Thoracic aorta (tissue), 2 donors: ENCODE measurements at regions not wholly inside any gene's neighbourhood (a gene's known extent, or its start where the extent isn't known, plus 50 kb on each side); places are given as distances from the start of the nearest gene placed in this dataset.

Experiments
- ATAC-seq: fragments of 150-250 bp; one replicate; pipeline ENCODE4 v1.8.0; 2017; ENCODE audit warnings: low read depth; ENCODE audit not compliant: insufficient number of reproducible peaks, low FRiP score
- DNase-seq: peaks from one replicate; pipeline ENCODE4 v3.0.0-alpha.2; 2020; ENCODE audit warnings: low spot score
- H3K27ac ChIP-seq, 2 donors: fragments of 200-600 bp; sonication (generic); 1 replicate in 1 of 2; 2 replicates in 1 of 2; pipeline ENCODE4 v1.5.1; 2016; ENCODE audit warnings: mild to moderate bottlenecking in 2 of 2, moderate library complexity in 2 of 2
- H3K27me3 ChIP-seq: fragments of 200-600 bp; sonication (generic); replicated peaks from 2 replicates; pipeline ENCODE4 v1.6.0; 2016; ENCODE audit warnings: mild to moderate bottlenecking; ENCODE audit not compliant: insufficient read depth
- H3K36me3 ChIP-seq: fragments of 200-600 bp; sonication (generic); one replicate; pipeline ENCODE4 v1.5.1; 2016
- H3K4me1 ChIP-seq, 2 donors: fragments of 200-600 bp; sonication (generic); 1 replicate in 1 of 2; 2 replicates in 1 of 2; pipeline versions ENCODE4 v1.5.1 to v1.6.0; 2016; ENCODE audit warnings: low read depth in 2 of 2, mild to moderate bottlenecking in 1 of 2; ENCODE audit not compliant: control insufficient read depth in 1 of 2
- H3K4me3 ChIP-seq: fragments of 200-600 bp; sonication (generic); 2 replicates; pipeline ENCODE4 v1.5.1; 2016; ENCODE audit warnings: mild to moderate bottlenecking
- H3K9me3 ChIP-seq: fragments of 200-600 bp; sonication (generic); 2 replicates; pipeline ENCODE4 v1.5.1; 2016
- TF ChIP-seq, protein P1 (sequence below): fragments of 200-600 bp; sonication (generic); IDR thresholded peaks from one replicate; pipeline ENCODE4 v1.5.1; 2019; ENCODE audit warnings: antibody characterized with exemption

GRCh38 chr2:100739735-100740432 lies 80.1 kb upstream of the NPAS2 start:
- Histone ChIP-seq H3K27ac (no peak overlapping the region), H3K27me3 (no peaks in the 10 kb centered on the region), H3K4me1 (peaks cover 4 to 17% of the 10 kb centered on the region in 2 donors), H3K4me3 (no peak overlapping the region), H3K36me3 (no peaks in the 10 kb centered on the region), H3K9me3 (no peaks in the 10 kb centered on the region)
- TF ChIP-seq, protein P1, sequence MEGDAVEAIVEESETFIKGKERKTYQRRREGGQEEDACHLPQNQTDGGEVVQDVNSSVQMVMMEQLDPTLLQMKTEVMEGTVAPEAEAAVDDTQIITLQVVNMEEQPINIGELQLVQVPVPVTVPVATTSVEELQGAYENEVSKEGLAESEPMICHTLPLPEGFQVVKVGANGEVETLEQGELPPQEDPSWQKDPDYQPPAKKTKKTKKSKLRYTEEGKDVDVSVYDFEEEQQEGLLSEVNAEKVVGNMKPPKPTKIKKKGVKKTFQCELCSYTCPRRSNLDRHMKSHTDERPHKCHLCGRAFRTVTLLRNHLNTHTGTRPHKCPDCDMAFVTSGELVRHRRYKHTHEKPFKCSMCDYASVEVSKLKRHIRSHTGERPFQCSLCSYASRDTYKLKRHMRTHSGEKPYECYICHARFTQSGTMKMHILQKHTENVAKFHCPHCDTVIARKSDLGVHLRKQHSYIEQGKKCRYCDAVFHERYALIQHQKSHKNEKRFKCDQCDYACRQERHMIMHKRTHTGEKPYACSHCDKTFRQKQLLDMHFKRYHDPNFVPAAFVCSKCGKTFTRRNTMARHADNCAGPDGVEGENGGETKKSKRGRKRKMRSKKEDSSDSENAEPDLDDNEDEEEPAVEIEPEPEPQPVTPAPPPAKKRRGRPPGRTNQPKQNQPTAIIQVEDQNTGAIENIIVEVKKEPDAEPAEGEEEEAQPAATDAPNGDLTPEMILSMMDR = no peak
- no peak for ATAC-seq
- DNase-seq = no peak

DNA sequence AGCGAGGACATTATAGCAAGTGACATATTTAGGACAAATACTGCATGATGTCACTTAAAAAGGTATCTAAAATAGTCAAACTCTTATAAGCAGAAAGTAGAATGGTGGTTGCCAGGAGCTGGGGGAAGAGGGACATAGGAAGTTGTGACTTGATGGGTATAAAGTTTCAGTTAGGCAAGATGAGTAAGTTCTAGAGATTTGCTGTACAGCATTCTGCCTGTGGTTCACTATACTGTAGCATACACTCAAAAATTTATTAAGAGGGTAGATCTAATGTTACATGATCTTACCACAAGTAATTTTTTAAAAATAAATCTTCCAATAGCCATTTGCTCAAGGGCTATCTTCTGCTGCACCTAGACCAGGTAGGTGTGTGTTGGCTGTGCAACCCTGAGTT lies 78.1 kb upstream of the NPAS2 start:
- Histone ChIP-seq H3K4me3 (no peak overlapping the region), H3K4me1 (peaks cover 4 to 17% of the 10 kb centered on the region in 2 donors), H3K36me3 (no peaks in the 10 kb centered on the region), H3K27me3 (no peaks in the 10 kb centered on the region), H3K9me3 (no peaks in the 10 kb centered on the region), H3K27ac (peak overlapping the region in 1 of 2 donors; percentile 39)
- TF ChIP-seq, protein P1 = no peak
- DNase-seq (no peak), ATAC-seq (no peak)

GRCh38 chr2:100742277-100743254 lies 77.4 kb upstream of the NPAS2 start:
- peak; percentile 48 for ATAC-seq
- H3K4me1 ChIP-seq = peaks cover 4 to 17% of the 10 kb centered on the region in 2 donors
- DNase-seq = no peak
- H3K4me3 ChIP-seq = peak overlapping the region; percentile 13
- peak overlapping the region in 1 of 2 donors; percentile 39 for H3K27ac ChIP-seq
- no peaks in the 10 kb centered on the region for H3K27me3 ChIP-seq
- no peaks in the 10 kb centered on the region for H3K9me3 ChIP-seq
- no peaks in the 10 kb centered on the region for H3K36me3 ChIP-seq
- TF ChIP-seq, protein P1 = no peak

- Histone ChIP-seq H3K4me1 (peaks cover 4 to 17% of the 10 kb centered on the region in 2 donors), H3K27ac (no peak overlapping the region), H3K36me3 (no peaks in the 10 kb centered on the region), H3K27me3 (no peaks in the 10 kb centered on the region), H3K4me3 (no peak overlapping the region), H3K9me3 (no peaks in the 10 kb centered on the region)
- TF ChIP-seq, protein P1 = no peak
- ATAC-seq (no peak), DNase-seq (no peak)
Observed at GRCh38 chr2:100743741-100744140, 76.2 kb upstream of the NPAS2 start.

GRCh38 chr2:100744184-100744583 lies 75.8 kb upstream of the NPAS2 start:
- no peak for DNase-seq
- Histone ChIP-seq H3K27me3 (no peaks in the 10 kb centered on the region), H3K36me3 (no peaks in the 10 kb centered on the region), H3K27ac (no peak overlapping the region), H3K4me1 (peaks cover 4 to 17% of the 10 kb centered on the region in 2 donors), H3K9me3 (no peaks in the 10 kb centered on the region), H3K4me3 (no peak overlapping the region)
- TF ChIP-seq, protein P1 = no peak
- ATAC-seq = no peak
